SKM-1 treated with dmso at 0.1 percent for 144 hours (cell line): ENCODE measurements at regions not wholly inside any gene's neighbourhood (a gene's known extent, or its start where the extent isn't known, plus 50 kb on each side); places are given as distances from the start of the nearest gene placed in this dataset.

Source experiments
- DNase-seq: peaks from one replicate; lab custom pipeline; 2025; ENCODE audit not compliant: unreplicated experiment; lab: John Stamatoyannopoulos, UW

DNA sequence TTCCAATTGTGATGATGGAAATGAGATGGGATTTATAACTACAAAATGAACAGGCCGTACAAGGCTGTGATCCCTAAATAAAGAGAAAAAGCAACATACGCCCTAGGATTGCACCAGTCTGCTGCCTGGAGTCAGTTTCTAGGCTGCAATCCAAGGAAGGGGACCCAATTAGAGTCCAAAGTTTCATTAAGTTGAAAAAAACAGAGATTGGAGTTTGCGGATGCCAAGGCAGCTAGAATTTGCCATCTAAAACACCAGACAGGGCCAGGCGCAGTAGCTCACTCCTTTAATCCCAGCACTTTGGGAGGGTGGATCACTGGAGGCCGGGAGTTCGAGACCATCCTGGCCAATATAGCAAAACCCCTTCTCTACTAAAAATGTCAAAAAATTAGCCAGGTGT lies 661.0 kb downstream of the RPS29 start:
- DNase-seq, result no peak

DNA sequence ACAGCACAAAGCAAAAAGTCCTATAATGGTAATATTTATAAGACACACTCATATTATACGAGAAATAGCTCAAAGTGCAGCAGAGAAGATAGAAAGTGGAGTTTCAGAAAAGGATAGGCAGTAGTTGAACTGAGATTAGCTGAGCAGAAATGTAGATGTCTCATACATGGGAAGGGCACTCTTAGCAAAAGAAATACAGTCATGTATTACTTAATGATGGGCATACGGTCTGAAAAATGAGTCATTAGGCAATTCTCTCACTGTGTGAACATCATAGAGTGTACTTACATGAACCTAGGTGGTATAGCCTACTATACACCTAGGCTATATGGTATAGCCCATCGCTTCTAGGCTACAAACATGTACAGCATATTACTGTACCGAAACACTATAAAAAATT lies 671.3 kb downstream of the RPS29 start:
- no peak for DNase-seq

DNA sequence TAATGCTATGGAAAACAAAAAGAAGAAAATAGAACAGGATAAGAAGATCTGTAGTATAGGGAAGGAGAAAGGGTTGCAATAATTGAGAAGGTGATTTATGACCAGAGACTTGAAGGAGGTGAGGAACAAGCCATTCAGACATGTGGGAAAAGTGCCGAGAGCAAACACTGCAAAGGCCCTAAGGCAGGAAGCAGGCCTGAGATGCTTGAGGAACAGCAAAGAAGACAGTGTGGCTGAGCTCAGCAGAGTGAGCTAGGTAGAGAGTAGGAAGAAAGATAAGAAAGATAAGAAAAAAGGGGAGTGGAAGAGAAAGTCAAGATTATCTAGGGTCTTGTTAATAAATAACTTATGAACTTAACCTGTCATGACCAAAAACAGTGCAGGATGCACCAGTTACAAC lies 671.8 kb downstream of the RPS29 start:
- DNase-seq, result no peak

DNA sequence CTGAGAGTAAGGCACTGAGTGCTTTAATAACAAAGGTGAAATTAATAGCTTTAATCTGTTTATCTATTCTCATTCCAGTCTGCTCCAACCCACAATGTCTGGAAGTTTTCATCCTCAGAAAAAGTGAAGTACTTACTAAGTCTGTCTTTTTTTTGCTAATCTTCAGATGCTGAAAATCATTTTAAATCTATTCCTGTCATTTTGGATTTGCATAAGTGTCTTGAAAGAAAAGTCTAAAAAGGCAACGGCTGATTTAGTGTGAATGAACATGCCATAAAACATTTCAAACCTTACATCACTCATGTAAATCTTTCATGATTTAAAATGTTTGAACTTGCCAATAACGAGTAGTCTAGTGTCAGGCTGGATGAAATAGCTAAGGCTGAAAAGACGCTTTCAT lies 685.6 kb downstream of the RPS29 start:
- DNase-seq, result no peak

DNA sequence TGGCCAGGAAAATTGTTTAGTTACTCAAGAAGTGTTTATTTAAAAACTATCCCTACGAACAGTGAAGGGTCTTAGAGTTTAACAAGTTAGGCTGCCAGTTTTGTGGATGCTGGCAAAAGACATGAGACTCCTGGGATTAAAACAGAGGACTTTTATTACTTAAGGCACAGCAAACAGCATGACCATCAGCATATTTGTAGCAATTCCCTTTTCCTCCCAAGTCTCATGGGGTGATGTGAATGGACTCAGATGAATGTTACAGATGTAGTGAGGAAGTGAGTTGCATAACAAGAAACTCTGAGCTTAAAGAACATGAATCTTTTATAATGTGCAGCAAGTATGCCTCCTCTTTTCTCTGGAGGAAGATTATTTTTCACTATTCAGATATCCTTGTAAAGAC lies 695.8 kb downstream of the RPS29 start:
- DNase-seq, result peak; percentile 13

DNA sequence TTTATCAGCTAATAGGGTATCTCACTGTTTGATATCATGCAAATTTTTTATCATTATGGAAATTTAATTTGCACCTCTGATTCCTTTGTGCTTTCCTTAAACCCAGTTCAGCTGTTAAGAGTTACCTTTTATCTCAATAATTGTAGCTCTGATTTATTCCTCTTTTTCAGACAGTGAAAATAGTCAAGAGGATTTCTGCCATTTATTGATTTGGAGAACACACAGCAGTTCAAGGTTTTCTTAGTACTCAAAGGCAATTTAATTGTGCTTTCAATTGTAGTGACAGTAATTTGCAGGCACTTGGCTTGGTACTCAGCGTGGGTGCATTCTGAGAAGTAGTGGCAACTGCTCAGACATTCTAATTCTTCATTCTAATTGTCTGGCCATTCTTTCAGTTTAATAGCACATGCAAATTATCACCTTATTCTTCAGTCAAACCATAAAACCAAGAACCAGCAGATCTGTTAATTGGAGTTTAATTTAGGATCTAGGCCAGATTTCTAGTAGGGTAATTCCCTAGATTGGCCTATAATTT lies 709.3 kb downstream of the RPS29 start:
- no peak for DNase-seq

DNA sequence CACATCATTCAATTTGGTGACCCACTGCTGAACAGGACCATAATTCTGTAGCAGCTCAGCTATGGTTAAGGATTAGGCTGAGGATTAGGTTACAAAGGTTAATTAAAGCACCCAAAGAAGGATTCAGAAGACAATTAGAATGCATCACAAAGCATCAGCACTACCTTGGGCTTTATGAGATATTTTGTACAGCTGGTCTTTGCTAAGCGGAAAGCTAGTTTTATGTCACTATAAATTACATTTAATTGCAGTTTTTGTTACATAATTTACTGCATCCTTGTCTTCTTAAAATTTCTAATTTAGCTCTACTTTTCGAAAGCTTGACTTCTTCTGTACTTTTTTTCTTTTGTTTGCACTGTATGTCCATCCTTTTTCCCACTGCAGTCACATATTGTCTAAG lies 711.5 kb downstream of the RPS29 start:
- DNase-seq, result no peak

DNA sequence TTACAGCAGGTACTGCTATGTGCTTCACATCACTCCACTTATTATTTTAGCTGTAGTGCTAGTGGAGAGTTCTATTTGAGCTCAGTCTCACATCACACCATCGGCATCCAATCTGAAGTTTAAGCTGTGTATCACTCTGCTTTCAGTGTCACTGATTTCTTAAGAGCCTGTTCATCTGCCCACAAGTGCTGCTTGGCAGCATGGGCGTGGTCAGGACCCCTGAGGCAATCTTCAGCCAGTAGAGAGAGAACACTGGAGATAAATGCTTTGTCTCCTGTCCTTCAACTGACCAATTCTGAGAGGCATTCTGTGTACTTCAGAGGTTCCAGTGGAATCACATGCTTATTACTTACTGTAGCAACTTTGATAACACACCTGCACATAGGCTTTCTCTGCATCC lies 728.8 kb downstream of the RPS29 start:
- no peak for DNase-seq

DNA sequence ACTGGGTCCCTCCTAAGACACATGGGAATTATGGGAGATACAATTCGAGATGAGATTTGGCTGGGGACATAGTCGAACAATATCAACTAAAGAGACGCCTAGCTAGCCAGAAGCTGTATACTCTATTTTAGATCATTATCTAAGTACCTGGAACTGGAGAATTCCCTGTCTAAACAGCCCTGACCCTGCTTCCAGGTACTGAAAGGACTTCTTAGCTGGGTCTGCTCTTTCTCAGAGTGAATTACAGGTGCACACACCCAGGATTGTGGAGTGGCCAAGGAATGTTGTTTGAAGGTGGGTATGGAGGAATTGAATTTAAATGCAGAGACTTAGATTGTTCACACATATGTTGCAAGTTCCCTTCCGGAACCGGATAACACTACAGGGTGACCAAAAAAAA lies 733.0 kb downstream of the RPS29 start:
- DNase-seq, result no peak

DNA sequence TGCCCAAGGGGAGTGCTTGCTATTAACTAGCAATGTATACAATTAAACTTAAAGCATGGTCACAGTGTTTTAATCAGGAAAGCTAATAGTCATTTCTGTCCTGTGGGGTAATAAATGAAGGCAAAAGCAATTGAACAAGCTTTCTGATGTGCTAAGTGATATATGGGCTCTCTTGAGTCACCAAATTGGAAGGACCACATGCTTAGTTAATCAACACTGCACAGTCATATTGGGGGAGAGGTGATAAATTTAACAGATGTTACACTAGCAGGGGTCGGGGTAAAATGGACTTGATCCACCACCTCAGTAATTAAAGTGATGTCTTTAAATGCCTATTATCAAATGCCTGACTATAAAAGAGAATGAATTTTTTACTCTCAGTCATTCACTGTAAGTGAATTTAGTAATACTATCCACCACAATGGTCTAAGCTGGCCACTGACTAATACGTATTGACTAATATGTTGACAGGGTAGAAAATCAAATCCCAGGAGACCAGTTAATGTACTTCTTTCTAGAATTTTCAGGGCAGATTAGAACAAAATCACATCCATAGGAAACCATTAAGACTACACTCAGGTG lies 736.3 kb downstream of the RPS29 start:
- no peak for DNase-seq

DNA sequence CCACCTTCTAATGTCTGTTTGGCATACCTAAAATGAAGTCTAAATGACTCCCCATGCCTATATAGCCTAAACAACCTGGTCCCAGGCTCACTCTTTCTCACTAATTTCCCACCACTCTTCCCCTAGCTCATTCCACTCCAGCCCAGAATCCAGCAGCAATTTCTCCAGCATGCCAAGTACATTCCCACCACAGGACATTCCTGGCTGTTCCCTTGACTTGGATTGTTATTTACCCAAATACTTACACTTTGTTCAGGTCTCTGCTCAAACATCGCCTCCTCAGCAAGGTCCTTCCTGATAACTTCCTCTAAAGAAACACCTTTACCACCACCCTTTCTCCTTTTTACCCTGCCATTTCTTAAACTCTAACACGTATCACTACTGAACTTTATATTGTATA lies 743.4 kb downstream of the RPS29 start:
- DNase-seq, result no peak

DNA sequence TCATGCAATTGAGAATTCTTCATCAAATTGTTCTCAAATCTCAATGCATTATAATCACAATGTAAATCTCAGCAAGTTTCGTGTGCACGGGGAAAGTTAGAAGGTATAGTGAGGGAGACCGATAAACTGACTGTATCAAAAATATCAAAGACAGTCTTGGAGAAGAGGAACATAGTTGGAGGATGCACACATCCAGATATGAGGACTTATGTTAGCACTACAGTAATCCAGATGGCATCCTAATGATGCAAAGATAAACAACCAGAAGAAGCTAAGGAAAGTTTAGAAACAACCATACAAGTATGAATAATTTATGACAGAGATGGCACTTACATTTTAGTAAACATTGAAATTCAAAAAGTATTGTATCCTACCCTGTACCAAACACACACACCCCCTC lies 760.1 kb downstream of the RPS29 start:
- no peak for DNase-seq

DNA sequence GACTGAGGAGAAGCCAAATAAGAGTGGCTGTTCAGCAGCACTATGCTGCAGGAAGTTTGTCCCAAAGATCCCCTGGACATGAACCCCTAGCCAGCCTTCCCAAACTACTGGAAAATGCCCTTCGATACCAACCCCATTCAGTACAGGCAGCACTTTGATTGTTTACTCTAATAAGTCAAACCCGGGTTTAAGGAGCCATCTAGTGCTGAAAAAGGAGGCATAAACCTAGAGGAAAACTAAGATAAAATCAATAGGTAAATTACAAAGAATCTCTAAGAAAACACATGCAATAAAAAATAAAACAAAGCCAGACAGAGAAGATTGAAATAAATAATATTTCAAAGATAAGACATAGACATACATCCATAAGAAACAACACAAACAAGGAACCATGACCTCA lies 771.6 kb downstream of the RPS29 start:
- no peak for DNase-seq

DNA sequence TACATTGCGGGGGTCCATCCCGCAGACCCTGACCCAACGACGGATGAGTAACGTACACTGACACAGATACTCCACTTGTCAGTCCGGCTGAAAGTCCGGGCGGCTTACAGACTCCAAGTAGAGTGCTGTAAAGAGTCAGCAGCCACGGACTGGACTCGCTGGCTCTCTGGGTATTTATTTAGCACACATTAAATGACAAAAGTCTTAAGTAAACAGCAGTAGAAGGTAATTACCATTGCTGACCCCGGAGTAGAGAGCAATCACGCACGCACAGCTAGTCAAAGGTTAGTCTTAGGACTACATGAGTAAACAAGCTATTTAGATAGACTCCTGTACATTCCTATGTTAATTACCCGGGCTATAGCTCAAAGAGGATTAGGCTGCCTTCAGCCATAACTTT lies 780.9 kb downstream of the RPS29 start:
- no peak for DNase-seq

DNA sequence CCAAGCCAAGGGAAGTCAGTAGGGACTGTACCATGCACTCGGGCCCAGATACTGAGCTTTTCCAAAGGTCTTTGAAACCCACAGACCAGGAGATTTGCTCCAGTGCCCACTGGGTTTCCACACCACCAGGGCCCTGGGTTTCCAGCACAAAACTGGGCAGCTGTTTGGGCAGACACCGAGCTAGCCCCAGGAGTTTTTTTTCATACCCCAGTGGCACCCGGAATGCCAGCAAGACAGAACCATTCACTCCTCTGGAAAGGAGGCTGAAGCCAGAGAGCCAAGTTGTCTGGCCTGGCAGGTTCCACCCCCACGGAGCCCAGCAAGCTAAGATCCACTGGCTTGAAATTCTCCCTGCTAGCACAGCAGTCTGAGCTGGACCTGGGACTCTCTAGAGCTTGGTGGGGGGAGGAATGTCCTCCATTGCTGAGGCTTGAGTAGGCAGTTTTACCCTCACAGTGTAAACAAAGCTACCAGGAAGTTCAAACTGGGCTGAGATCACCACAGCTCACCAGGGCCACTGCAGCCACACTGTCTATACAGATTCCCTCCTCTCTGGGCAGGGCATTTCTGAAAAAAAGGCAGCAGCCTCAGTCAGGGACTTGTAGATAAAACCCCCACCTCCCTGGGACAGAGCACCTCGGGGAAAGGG lies 793.7 kb downstream of the RPS29 start:
- DNase-seq, result no peak

DNA sequence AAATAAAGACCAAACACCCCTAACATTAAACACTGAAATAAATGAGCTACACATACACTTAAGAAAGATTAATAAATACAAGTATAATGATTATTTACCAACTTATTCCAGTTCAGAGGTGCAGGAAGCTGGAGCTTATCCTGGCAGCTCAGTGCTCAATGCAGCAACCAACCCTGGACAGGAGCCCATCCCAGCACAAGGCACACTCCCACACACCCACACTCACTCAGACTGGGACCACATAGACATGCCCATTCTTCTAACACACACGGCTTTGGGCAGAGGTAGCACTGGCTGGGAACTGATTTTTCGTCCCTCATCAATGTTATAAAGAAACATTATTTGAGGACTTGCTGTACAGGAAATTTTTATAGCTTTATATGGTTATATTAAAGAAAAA lies 797.4 kb downstream of the RPS29 start:
- no peak for DNase-seq

DNA sequence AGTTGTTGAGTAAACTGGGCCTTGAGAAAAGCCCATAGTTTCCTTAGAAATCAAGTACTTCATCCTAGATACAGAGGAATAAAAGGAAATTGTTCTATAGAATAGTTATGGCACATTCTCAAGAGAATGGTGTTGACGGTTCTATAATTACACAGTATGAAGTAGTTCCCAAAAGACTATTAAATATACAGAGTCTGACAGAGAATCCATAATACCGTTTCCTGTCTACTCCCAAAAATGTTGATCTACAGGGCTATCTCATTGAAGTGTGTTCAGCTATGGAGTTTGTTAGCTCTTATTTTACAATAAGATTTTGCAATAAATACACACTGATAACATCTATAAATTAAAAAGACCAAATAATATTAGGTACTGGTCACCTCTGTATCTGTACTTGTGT lies 799.7 kb downstream of the RPS29 start:
- DNase-seq, result no peak

DNA sequence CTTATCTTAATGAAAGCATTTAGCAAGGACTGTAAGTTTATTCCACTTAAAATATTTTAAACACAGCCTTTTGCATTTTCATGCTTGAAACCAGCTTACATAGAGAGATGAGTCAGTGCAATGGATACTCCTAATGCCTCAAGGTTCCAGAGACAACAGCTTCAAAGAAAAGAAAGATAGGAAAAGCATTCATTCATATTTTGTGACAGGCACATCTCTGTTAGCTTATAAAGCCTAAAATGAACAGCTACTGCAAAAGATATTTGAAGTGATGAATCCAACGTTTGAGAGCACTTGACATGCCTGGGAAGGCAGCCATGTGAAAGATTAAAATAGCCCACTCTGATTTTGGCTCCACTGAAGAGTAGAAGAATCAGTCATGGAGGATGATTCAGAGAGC lies 814.5 kb downstream of the RPS29 start:
- DNase-seq, result no peak

DNA sequence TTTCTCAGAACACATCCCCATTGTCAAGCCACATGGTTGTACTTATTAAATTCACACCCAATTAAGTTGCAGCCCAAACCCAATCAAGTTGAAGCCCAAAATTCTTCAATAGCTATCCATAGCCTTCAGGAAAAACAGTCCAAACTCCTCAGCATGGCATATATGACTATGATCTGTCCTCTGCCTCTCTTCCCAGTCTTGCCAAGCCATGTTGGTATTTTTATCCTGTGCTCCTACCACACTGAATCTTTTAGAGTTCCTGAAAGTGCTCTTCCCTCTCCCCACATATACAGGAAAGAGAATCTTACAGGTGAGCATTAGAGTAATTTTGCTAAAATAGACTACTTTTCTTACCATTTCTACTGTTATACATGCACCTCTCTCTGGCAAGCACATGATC lies 834.9 kb downstream of the RPS29 start:
- DNase-seq, result no peak

DNA sequence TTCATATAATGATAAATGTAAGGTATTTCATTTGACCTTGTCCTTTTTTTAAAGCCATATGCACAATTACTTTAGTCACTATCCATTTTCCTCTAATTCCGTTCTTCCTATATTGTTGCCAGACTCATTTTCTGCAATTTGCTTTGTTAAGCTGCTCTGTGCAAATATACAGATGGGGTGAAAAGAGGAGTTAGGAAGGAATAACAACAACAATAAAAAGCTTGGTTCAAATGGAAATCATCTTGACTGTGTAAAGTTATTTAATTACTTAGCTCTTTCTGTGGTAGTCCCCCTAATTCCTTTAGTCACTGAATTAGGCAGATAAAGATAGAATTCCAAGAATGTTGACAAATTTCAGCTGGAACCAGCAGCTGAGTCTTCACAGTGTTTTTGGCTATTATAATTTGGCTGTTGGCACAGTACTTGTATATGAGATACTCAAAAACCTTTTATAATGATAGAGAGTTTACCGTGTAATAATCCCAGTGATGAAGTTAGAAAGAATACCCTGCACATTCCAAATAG lies 838.0 kb downstream of the RPS29 start:
- no peak for DNase-seq

DNA sequence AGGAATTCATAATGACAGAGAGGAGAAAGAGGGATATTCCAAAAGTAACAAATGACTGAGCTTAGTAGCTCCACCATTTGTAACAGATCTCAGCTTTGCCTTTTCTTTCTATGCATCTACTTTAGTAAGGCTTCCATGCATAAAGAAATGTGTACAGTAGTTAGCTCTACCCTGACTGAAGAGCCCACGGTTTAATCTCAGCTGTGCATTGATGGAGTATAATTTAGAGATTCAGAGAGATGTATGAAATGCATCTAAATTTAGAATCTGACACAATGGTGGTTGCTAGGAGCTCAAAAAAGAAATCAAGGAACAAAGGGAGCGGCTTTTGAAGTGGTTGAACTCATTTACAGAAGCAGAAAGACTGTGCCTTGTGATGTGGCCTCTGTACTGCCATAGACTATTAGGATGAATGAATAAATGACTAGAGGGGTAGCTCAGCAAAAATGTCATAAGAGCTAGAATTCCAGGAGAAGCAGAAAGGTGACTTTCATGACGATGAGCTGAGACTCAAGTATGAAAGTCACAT lies 838.6 kb downstream of the RPS29 start:
- no peak for DNase-seq

DNA sequence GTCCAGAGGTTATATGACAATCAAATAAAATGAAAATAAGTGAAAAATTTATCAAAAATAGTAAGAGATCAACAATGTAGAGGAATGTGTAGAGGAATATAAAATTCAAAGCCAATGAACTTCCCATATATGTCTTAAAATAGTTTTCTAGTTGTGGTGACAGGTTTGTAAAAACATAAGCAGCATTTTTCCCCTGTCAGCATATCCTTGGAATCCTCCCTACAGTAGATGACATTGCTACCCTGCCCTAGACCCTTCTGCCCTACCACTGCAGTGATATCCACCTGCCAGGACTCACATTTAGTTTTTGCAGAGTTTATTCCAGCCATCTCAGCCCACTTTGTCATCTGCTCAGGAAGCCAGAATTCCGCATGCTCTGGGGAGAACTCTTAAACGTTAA lies 842.0 kb downstream of the RPS29 start:
- DNase-seq, result no peak
